ENCODE measurements at regions not wholly inside any gene's neighbourhood (a gene's known extent, or its start where the extent isn't known, plus 50 kb on each side); places are given as distances from the start of the nearest gene placed in this dataset.

DNA sequence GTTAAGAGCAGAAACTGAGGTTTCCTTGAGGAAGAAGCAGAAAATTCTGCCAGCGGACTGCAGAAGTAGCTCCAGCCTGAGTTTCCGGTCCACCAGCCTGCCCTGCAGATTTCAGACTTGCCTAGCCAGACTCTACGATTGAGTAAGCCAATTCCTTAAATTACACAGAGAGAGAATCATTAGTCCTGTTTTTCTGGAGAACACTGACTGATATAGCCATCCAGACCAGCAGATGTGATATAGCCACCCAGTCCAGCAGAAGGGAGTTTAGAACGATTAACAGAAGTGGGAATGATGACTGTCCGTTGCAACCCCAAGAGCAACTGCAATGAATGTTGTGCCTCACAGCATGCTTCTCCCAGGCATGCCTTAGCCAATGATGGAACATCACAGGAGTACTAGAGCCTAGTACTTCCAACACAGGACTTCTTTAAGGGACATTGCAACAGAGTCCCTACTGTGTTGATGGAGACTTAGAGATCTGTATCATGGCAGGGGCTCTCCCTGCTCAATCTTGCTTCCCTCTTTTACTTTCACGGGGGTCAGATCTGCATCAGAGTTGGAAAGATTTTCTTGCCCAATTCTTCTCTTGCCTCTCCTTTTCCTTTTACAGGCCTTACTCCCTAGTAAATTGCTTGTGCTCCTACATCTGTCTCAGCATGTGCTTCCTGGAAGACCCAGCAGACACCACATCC, 264.6 kb upstream of the CLNK start:
- TF ChIP-seq, protein P1, sequence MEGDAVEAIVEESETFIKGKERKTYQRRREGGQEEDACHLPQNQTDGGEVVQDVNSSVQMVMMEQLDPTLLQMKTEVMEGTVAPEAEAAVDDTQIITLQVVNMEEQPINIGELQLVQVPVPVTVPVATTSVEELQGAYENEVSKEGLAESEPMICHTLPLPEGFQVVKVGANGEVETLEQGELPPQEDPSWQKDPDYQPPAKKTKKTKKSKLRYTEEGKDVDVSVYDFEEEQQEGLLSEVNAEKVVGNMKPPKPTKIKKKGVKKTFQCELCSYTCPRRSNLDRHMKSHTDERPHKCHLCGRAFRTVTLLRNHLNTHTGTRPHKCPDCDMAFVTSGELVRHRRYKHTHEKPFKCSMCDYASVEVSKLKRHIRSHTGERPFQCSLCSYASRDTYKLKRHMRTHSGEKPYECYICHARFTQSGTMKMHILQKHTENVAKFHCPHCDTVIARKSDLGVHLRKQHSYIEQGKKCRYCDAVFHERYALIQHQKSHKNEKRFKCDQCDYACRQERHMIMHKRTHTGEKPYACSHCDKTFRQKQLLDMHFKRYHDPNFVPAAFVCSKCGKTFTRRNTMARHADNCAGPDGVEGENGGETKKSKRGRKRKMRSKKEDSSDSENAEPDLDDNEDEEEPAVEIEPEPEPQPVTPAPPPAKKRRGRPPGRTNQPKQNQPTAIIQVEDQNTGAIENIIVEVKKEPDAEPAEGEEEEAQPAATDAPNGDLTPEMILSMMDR (IDR thresholded peaks at IDR 0.05; ENCODE audit: low read length), result no peak
- no peak for TF ChIP-seq EZH2 (IDR thresholded peaks at IDR 0.05; ENCODE audit: borderline replicate concordance, low read length)

All from OCI-LY1 (cell line).